Peyer's patch (tissue), 4 donors: ENCODE measurements at regions not wholly inside any gene's neighbourhood (a gene's known extent, or its start where the extent isn't known, plus 50 kb on each side); places are given as distances from the start of the nearest gene placed in this dataset.

Experiments
- POLR2A ChIP-seq, 2 donors: fragments of 450-650 bp; IDR thresholded peaks; one replicate each; pipeline ENCODE4 v1.5.1; 2017; ENCODE audit warnings: antibody characterized with exemption in 2 of 2, mild to moderate bottlenecking in 2 of 2, moderate library complexity in 2 of 2
- TF ChIP-seq, protein P1 (sequence below), 6 experiments: fragments of 450-650 bp in 4 of 6; fragments of 200-600 bp in 2 of 6; sonication (generic) in 1 of 6; IDR thresholded peaks; one replicate each; pipeline ENCODE4 v1.5.1; 2017 to 2019; ENCODE audit warnings: antibody characterized with exemption in 6 of 6, mild to moderate bottlenecking in 3 of 6, moderate library complexity in 1 of 6

DNA sequence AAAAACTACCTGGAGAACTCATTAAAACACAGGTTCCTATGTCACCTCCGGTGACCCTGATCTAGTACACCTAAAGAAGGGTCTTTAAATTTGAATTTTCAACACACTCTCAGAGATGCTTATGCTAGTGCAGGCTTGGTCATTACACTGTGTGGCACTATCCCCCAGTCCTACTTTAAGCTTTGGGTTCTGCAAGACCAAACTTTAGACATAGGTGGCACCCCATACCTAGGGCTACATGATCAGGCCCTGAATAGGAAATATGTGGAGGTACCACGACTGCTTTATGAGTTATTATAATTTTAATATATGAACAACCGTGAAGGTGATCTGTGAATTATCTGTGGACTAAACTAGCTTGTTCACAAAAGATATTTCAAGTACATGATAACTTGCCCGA lies 201.3 kb upstream of the OR13F1 start:
- TF ChIP-seq, protein P1, sequence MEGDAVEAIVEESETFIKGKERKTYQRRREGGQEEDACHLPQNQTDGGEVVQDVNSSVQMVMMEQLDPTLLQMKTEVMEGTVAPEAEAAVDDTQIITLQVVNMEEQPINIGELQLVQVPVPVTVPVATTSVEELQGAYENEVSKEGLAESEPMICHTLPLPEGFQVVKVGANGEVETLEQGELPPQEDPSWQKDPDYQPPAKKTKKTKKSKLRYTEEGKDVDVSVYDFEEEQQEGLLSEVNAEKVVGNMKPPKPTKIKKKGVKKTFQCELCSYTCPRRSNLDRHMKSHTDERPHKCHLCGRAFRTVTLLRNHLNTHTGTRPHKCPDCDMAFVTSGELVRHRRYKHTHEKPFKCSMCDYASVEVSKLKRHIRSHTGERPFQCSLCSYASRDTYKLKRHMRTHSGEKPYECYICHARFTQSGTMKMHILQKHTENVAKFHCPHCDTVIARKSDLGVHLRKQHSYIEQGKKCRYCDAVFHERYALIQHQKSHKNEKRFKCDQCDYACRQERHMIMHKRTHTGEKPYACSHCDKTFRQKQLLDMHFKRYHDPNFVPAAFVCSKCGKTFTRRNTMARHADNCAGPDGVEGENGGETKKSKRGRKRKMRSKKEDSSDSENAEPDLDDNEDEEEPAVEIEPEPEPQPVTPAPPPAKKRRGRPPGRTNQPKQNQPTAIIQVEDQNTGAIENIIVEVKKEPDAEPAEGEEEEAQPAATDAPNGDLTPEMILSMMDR (IDR thresholded peaks at IDR 0.05), result no peak
- no peak for TF ChIP-seq POLR2A (IDR thresholded peaks at IDR 0.05)
